Omental fat pad (tissue), 3 donors: ENCODE measurements at regions not wholly inside any gene's neighbourhood (a gene's known extent, or its start where the extent isn't known, plus 50 kb on each side); places are given as distances from the start of the nearest gene placed in this dataset.
"Not testable (repeated sequence)": the region's sequence is repeated elsewhere in the genome, so short reads cannot be mapped to it uniquely, and the experiment has no call there.

Experiments used
- ATAC-seq: fragments of 150-250 bp; one replicate; pipeline ENCODE4 v1.9.1; 2016; ENCODE audit warnings: mild to moderate bottlenecking, moderate library complexity; ENCODE audit not compliant: low FRiP score
- DNase-seq: peaks from one replicate; pipeline ENCODE4 v3.0.0-alpha.2; 2019; ENCODE audit warnings: low spot score
- TF ChIP-seq, protein P1 (sequence below), 3 donors: fragments of 450-650 bp; IDR thresholded peaks; one replicate each; pipeline ENCODE4 v1.5.1; 2016 to 2017; ENCODE audit warnings: antibody characterized with exemption in 3 of 3, mild to moderate bottlenecking in 3 of 3, moderate library complexity in 2 of 3

- TF ChIP-seq, protein P1, sequence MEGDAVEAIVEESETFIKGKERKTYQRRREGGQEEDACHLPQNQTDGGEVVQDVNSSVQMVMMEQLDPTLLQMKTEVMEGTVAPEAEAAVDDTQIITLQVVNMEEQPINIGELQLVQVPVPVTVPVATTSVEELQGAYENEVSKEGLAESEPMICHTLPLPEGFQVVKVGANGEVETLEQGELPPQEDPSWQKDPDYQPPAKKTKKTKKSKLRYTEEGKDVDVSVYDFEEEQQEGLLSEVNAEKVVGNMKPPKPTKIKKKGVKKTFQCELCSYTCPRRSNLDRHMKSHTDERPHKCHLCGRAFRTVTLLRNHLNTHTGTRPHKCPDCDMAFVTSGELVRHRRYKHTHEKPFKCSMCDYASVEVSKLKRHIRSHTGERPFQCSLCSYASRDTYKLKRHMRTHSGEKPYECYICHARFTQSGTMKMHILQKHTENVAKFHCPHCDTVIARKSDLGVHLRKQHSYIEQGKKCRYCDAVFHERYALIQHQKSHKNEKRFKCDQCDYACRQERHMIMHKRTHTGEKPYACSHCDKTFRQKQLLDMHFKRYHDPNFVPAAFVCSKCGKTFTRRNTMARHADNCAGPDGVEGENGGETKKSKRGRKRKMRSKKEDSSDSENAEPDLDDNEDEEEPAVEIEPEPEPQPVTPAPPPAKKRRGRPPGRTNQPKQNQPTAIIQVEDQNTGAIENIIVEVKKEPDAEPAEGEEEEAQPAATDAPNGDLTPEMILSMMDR (IDR thresholded peaks at IDR 0.05) = no peak
- ATAC-seq (no peak), DNase-seq (no peak)
These were observed 175.1 kb downstream of the MATN1 start for GRCh38 chr1:30548294-30548693.

DNA sequence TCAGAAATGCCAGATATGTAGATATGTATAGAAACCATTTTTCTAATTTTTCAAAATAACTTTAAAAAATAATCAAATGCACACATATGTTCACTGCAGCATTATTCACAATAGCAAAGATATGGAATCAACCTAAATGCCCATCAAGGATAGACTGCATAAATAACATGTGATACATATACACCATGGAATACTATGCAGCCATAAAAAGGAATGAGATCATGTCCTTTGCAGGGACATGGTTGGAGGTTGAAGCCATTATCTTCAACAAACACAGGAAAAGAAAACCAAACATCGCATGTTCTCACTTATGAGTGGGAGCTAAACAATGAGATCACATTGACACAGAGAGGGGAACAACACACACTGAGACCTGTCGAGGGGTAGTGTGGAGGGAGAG is 176.1 kb downstream of the MATN1 start:
- not testable (repeated sequence) for DNase-seq, ATAC-seq

DNA sequence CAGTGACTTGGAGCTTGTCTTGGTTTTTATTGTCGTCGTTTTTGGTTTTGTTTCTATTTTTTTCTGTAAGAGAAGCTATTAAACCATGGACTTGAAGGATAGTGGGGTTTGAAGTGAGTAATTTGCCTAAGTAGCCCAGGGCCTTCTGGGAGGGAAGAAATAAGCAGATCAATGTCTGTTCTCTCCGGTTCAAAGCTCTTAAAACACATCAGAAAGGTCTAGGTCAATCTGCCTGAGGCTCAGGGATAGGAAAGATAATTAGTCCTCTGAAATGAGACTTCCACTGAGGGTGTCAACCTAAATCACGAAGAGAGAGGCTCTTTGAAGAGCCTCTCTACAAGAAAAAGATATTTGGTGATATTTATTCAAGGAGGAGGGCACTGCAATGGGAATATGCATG is 178.0 kb downstream of the MATN1 start:
- TF ChIP-seq, protein P1 (IDR thresholded peaks at IDR 0.05) = no peak
- no peak for ATAC-seq
- no peak for DNase-seq

- DNase-seq (no peak), ATAC-seq (no peak)
- TF ChIP-seq, protein P1 (IDR thresholded peaks at IDR 0.05) = no peak
These were observed 181.5 kb downstream of the MATN1 start for GRCh38 chr1:30541721-30542485.

DNA sequence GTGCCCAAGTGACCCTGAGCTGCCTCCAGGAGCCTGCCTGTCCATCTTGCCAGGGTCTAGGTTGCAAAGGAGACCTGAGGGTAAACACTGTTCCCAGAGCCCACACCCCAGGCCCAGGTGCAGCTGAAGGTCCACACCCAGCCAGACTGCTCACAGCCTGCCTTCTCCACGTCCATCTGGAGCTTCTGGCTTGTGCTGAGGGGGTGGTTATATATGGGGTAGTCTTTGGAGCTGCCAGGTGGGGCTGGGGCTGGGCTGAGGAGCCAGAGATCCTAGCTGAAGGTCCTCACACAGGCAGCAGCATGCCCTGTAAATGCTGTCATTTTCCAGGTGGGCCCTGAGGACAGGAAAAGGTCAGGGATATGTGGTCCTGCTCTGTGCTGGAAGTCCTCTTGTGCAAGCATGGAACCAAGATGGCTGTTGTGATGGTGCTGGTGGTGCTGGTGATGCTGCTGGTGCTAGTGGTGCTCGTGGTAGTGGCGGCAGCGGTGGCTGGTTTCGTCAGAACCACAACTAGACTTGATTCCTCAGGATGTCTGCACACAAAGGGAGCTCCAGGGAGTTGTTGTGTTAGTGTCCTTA is 182.7 kb downstream of the MATN1 start:
- DNase-seq (no peak), ATAC-seq (no peak)
- TF ChIP-seq, protein P1 (IDR thresholded peaks at IDR 0.05) = no peak

DNA sequence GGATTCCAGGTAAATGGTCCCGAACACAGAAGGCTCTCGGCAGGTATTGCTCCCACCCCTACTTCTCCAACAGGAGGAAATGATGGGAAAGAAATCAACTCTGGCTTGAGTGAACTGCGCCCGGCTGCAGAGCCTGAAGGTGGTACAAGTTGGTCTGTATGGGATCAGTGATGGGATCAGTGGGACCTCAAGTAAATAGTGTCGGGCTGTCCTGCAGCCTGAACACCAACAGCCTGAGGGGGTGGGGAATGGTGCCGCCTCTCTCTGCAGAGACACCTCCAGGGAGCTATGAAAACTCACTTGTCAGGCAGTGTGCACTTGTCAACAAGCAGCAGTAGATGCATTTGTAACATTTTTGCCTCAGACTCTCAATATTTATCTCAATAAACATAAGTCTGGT is 183.5 kb downstream of the MATN1 start:
- TF ChIP-seq, protein P1 (IDR thresholded peaks at IDR 0.05) = no peak
- no peak for ATAC-seq
- no peak for DNase-seq

- DNase-seq (no peak), ATAC-seq (no peak)
- TF ChIP-seq, protein P1 (IDR thresholded peaks at IDR 0.05) = no peak
These were observed 184.2 kb downstream of the MATN1 start for GRCh38 chr1:30538993-30539867.
